IMR-90 (cell line): ENCODE measurements at regions not wholly inside any gene's neighbourhood (a gene's known extent, or its start where the extent isn't known, plus 50 kb on each side); places are given as distances from the start of the nearest gene placed in this dataset.

ENCODE experiments used
- ATAC-seq: fragments of 200-7000 bp; cut with Tn5 transposase; 2 replicates; pipeline ENCODE4 v1.9.1; 2020; ENCODE audit warnings: low read depth, mild to moderate bottlenecking, moderate library complexity
- BruUV-seq: library from RNA; stranded (reverse); fragments of 400-500 nt; replicated peaks from 2 replicates; lab custom pipeline; 2021; lab: Mats Ljungman, UMichigan
- CTCF ChIA-PET: fragments of 300-600 bp; formaldehyde crosslinking; extraction: SDS; loops from one replicate; lab custom pipeline; 2021; ENCODE audit warnings: antibody characterized with exemption; lab: Yijun Ruan, JAX
- POLR2A ChIA-PET: fragments of 300-600 bp; sonication (Branson Sonifier 250); formaldehyde crosslinking; loops from one replicate; lab custom pipeline; 2022; ENCODE audit warnings: antibody characterized with exemption; ENCODE audit not compliant: unreplicated experiment; lab: Charles Lee
- DNase-seq: peaks from one replicate; pipeline ENCODE4 v3.0.0; 2013
- H2AFZ ChIP-seq: replicated peaks from 2 replicates; pipeline ENCODE3; 2013; ENCODE audit warnings: low read length, mild to moderate bottlenecking; ENCODE audit not compliant: poor library complexity
- H2AK5ac ChIP-seq: 2 replicates; pipeline ENCODE4 v1.6.1; 2013; ENCODE audit warnings: low read depth, low read length, inconsistent platforms
- H2AK9ac ChIP-seq: replicated peaks from 2 replicates; pipeline ENCODE3; 2013; ENCODE audit warnings: mild to moderate bottlenecking, low read depth, low read length, moderate library complexity; ENCODE audit not compliant: poor library complexity
- H2BK120ac ChIP-seq: 2 replicates; pipeline ENCODE4 v1.6.1; 2013; ENCODE audit warnings: low read depth, low read length, inconsistent platforms
- H2BK15ac ChIP-seq: 3 replicates; pipeline ENCODE4 v1.6.1; 2013; ENCODE audit warnings: low read depth, low read length, inconsistent platforms
- H2BK20ac ChIP-seq: 2 replicates; pipeline ENCODE4 v1.6.1; 2013; ENCODE audit warnings: low read depth, mild to moderate bottlenecking, inconsistent platforms, low read length, moderate library complexity
- H2BK5ac ChIP-seq: 2 replicates; pipeline ENCODE4 v1.6.1; 2013; ENCODE audit warnings: mild to moderate bottlenecking, low read depth, low read length, inconsistent platforms; ENCODE audit not compliant: poor library complexity, severe bottlenecking
- H3K14ac ChIP-seq: replicated peaks from 2 replicates; pipeline ENCODE4 v1.6.1; 2013; ENCODE audit warnings: low read depth, low read length, inconsistent platforms
- H3K18ac ChIP-seq: 2 replicates; pipeline ENCODE4 v1.6.1; 2013; ENCODE audit warnings: low read depth, low read length, control low read depth
- H3K23ac ChIP-seq: 2 replicates; pipeline ENCODE4 v1.6.1; 2013; ENCODE audit warnings: low read depth, low read length, inconsistent platforms
- H3K27ac ChIP-seq: 2 replicates; pipeline ENCODE4 v1.5.1; 2013; ENCODE audit warnings: mild to moderate bottlenecking, control low read depth, low read length; ENCODE audit not compliant: insufficient read depth
- H3K27me3 ChIP-seq: 2 replicates; pipeline ENCODE4 v1.6.1; 2013; ENCODE audit warnings: low read length; ENCODE audit not compliant: control insufficient read depth, insufficient read depth
- H3K36me3 ChIP-seq: 2 replicates; pipeline ENCODE4 v1.6.1; 2013; ENCODE audit warnings: low read length, mixed read lengths; ENCODE audit not compliant: control insufficient read depth, insufficient read depth
- H3K4ac ChIP-seq: 2 replicates; pipeline ENCODE4 v1.6.1; 2013; ENCODE audit warnings: low read depth, low read length, inconsistent platforms
- H3K4me1 ChIP-seq: 2 replicates; pipeline ENCODE4 v1.6.1; 2013; ENCODE audit warnings: low read length, mixed read lengths; ENCODE audit not compliant: control insufficient read depth, insufficient read depth
- H3K4me2 ChIP-seq: 2 replicates; pipeline ENCODE4 v1.6.1; 2013; ENCODE audit warnings: low read depth, mild to moderate bottlenecking, control low read depth, low read length, moderate library complexity
- H3K4me3 ChIP-seq: 2 replicates; pipeline ENCODE4 v1.5.1; 2013; ENCODE audit warnings: low read depth, mild to moderate bottlenecking, control low read depth, low read length, moderate library complexity; ENCODE audit not compliant: insufficient read depth
- H3K56ac ChIP-seq: 2 replicates; pipeline ENCODE4 v1.6.1; 2013; ENCODE audit warnings: low read length, inconsistent platforms; ENCODE audit not compliant: insufficient read depth; ENCODE audit errors: extremely low read depth
- H3K79me1 ChIP-seq, 2 experiments: 2 replicates each; pipeline ENCODE4 v1.6.1; 2013; ENCODE audit warnings: low read length in 2 of 2, inconsistent platforms in 1 of 2, low read depth in 1 of 2
- H3K9ac ChIP-seq: 2 replicates; pipeline ENCODE4 v1.6.1; 2013; ENCODE audit warnings: low read depth, low read length, control low read depth
- H3K9me1 ChIP-seq: 2 replicates; pipeline ENCODE4 v1.6.1; 2013; ENCODE audit warnings: low read length, inconsistent platforms; ENCODE audit not compliant: insufficient read depth
- H3K9me3 ChIP-seq: 2 replicates; pipeline ENCODE4 v1.6.1; 2013; ENCODE audit warnings: low read length; ENCODE audit not compliant: control insufficient read depth, insufficient read depth
- H4K20me1 ChIP-seq: 2 replicates; pipeline ENCODE4 v1.6.1; 2013; ENCODE audit warnings: low read length, inconsistent platforms; ENCODE audit not compliant: insufficient read depth
- H4K5ac ChIP-seq: 2 replicates; pipeline ENCODE4 v1.6.1; 2013; ENCODE audit warnings: mild to moderate bottlenecking, low read depth, low read length, control low read depth
- H4K8ac ChIP-seq, 2 experiments: 2 replicates each; pipeline ENCODE4 v1.6.1; 2013; ENCODE audit warnings: low read depth in 2 of 2, low read length in 2 of 2, control low read depth in 1 of 2, inconsistent platforms in 1 of 2
- H4K91ac ChIP-seq: 2 replicates; pipeline ENCODE4 v1.6.1; 2013; ENCODE audit warnings: low read depth, low read length, inconsistent platforms; ENCODE audit not compliant: insufficient read depth
- BHLHE40 ChIP-seq: fragments of 150-350 bp; IDR thresholded peaks from 2 replicates; pipeline ENCODE4 v1.6.1; 2016; ENCODE audit warnings: mild to moderate bottlenecking, low read depth, low read length
- CEBPB ChIP-seq: IDR thresholded peaks from 2 replicates; pipeline ENCODE4 v1.6.1; 2012; ENCODE audit warnings: low read depth, low read length, improper control_type of control experiment
- CHD1 ChIP-seq: IDR thresholded peaks from 2 replicates; pipeline ENCODE4 v1.6.1; 2012; ENCODE audit warnings: low read depth, low read length, improper control_type of control experiment
- CTCF ChIP-seq: conservative IDR thresholded peaks from 2 replicates; pipeline ENCODE4 v1.5.1; 2012; ENCODE audit warnings: mild to moderate bottlenecking, low read depth, low read length, improper control_type of control experiment
- ELK1 ChIP-seq: fragments of 150-350 bp; IDR thresholded peaks from 2 replicates; pipeline ENCODE4 v1.6.1; 2016; ENCODE audit warnings: low read depth, mild to moderate bottlenecking, low read length, moderate library complexity, borderline replicate concordance
- FOS ChIP-seq: fragments of 150-350 bp; IDR thresholded peaks from 2 replicates; pipeline ENCODE4 v1.6.1; 2016; ENCODE audit warnings: low read depth, low read length
- MAFK ChIP-seq: IDR thresholded peaks from 2 replicates; pipeline ENCODE4 v1.6.1; 2012; ENCODE audit warnings: low read depth, low read length, improper control_type of control experiment
- MAZ ChIP-seq: IDR thresholded peaks from 2 replicates; pipeline ENCODE4 v1.6.1; 2012; ENCODE audit warnings: low read depth, mild to moderate bottlenecking, low read length, improper control_type of control experiment, moderate library complexity, borderline replicate concordance
- MXI1 ChIP-seq: IDR thresholded peaks from 2 replicates; pipeline ENCODE4 v1.6.1; 2012; ENCODE audit warnings: low read depth, mild to moderate bottlenecking, low read length, moderate library complexity, borderline replicate concordance
- NFE2L2 ChIP-seq: fragments of 150-350 bp; IDR thresholded peaks from 2 replicates; pipeline ENCODE4 v1.6.1; 2016; ENCODE audit warnings: low read depth, mild to moderate bottlenecking, low read length
- POLR2A ChIP-seq: IDR thresholded peaks from 2 replicates; pipeline ENCODE4 v1.6.1; 2012; ENCODE audit warnings: mild to moderate bottlenecking, low read depth, low read length
- RAD21 ChIP-seq: IDR thresholded peaks from 2 replicates; pipeline ENCODE4 v1.6.1; 2012; ENCODE audit warnings: low read length, improper control_type of control experiment
- RCOR1 ChIP-seq: IDR thresholded peaks from 2 replicates; pipeline ENCODE4 v1.6.1; 2012; ENCODE audit warnings: mild to moderate bottlenecking, low read length, improper control_type of control experiment; ENCODE audit not compliant: insufficient replicate concordance
- RFX5 ChIP-seq: IDR thresholded peaks from 2 replicates; pipeline ENCODE4 v1.8.0; 2012; ENCODE audit warnings: low read depth, mild to moderate bottlenecking, low read length, moderate library complexity
- SMC3 ChIP-seq: fragments of 150-350 bp; IDR thresholded peaks from 2 replicates; pipeline ENCODE4 v1.6.1; 2016; ENCODE audit warnings: low read depth, mild to moderate bottlenecking, antibody characterized with exemption, low read length, moderate library complexity
- WGBS, 2 experiments: methylation state at CpG; one replicate each; pipeline versions ENCODE4 v1.1.5 to v1.1.7; 2013; ENCODE audit warnings: missing lambda C conversion rate in 2 of 2; ENCODE audit not compliant: insufficient read length in 1 of 2; ENCODE audit errors: extremely low coverage in 2 of 2; 5-methylcytosine and 5-hydroxymethylcytosine counted together
- dilution Hi-C: fragments of 300-500 bp; cut with HindIII; formaldehyde crosslinking; loops from one replicate; pipeline ENCODE4 v1.14.3; 2018; ENCODE audit warnings: low sequenced_read_pairs; ENCODE audit not compliant: unreplicated experiment
- in situ Hi-C: fragments of 300-500 bp; cut with MboI; formaldehyde crosslinking; loops from 3 replicates; pipeline ENCODE4 v1.14.3; 2019; ENCODE audit warnings: low sequenced_read_pairs, inconsistent platforms, mixed read lengths
- intact Hi-C: fragments of 100-400 bp; cut with micrococcal nuclease; formaldehyde crosslinking; loops from 2 replicates; pipeline ENCODE4 v1.10.0; 2022
- TF ChIP-seq, protein P1 (sequence below): fragments of 150-350 bp; IDR thresholded peaks from 2 replicates; pipeline ENCODE4 v1.6.1; 2017; ENCODE audit warnings: mild to moderate bottlenecking, antibody characterized with exemption, low read length, low read depth

DNA sequence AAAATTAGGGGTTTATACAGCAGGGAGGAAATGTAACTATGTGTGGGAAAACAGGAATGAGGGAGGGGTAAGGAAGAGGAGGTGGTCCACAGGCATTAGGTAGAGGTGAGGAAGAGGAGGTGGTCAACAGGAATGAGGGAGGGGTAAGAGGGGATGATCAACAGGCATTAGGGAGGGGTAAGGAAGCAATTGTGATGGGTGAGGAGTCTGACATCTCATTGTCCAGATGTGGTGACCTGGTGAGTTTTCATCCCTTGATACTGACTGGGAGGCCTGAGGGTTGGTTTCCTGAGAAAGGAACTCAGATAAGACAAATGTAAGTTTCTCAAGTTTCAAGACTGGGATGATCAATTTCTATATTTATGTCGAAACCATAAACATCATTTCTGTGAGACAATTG, 206.2 kb upstream of the C16orf82 start:
- no peaks in the 10 kb centered on the region for H3K9me1 ChIP-seq
- no CpG with 5 or more reads among the region's 1 CpG for WGBS, 2 experiments
- H3K4me1 ChIP-seq = no peaks in the 10 kb centered on the region
- H3K27ac ChIP-seq = no peak overlapping the region
- H4K20me1 ChIP-seq = no peaks in the 10 kb centered on the region
- no peak overlapping the region for H3K18ac ChIP-seq
- no peaks in the 10 kb centered on the region for H3K79me1 ChIP-seq
- H2BK20ac ChIP-seq = no peak overlapping the region
- H3K36me3 ChIP-seq = no peaks in the 10 kb centered on the region
- H4K91ac ChIP-seq = no peak overlapping the region
- H3K4ac ChIP-seq = no peak overlapping the region
- H3K4me3 ChIP-seq = no peak overlapping the region
- no peak overlapping the region for H3K14ac ChIP-seq
- dilution Hi-C loops = no loop called here
- H3K4me2 ChIP-seq = no peak overlapping the region
- H3K23ac ChIP-seq = no peak overlapping the region
- POLR2A ChIA-PET = no interaction called here
- no peaks in the 10 kb centered on the region for H3K27me3 ChIP-seq
- CTCF ChIA-PET = no interaction called here
- TF ChIP-seq CHD1 (no peak), MXI1 (no peak), MAZ (no peak), BHLHE40 (no peak), CEBPB (no peak), ELK1 (no peak), RAD21 (no peak), RCOR1 (no peak), NFE2L2 (no peak), CTCF (no peak), FOS (no peak), MAFK (no peak), POLR2A (no peak), SMC3 (no peak), RFX5 (no peak)
- TF ChIP-seq, protein P1, sequence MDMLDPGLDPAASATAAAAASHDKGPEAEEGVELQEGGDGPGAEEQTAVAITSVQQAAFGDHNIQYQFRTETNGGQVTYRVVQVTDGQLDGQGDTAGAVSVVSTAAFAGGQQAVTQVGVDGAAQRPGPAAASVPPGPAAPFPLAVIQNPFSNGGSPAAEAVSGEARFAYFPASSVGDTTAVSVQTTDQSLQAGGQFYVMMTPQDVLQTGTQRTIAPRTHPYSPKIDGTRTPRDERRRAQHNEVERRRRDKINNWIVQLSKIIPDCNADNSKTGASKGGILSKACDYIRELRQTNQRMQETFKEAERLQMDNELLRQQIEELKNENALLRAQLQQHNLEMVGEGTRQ = no peak
- no peak overlapping the region for H2BK5ac ChIP-seq
- H3K56ac ChIP-seq = no peak overlapping the region
- no peak overlapping the region for H4K5ac ChIP-seq
- H2BK15ac ChIP-seq = no peak overlapping the region
- no TSS peak for BruUV-seq
- no peak overlapping the region for H2AFZ ChIP-seq
- H4K8ac ChIP-seq = no peak overlapping the region
- H2AK5ac ChIP-seq = no peak overlapping the region
- H2AK9ac ChIP-seq = no peak overlapping the region
- intact Hi-C loops = no loop called here
- DNase-seq (no peak), ATAC-seq (no peak)
- no peak overlapping the region for H3K9ac ChIP-seq
- no peak overlapping the region for H2BK120ac ChIP-seq
- in situ Hi-C loops = no loop called here
- no peaks in the 10 kb centered on the region for H3K9me3 ChIP-seq
